SK-N-SH (cell line): ENCODE measurements at regions not wholly inside any gene's neighbourhood (a gene's known extent, or its start where the extent isn't known, plus 50 kb on each side); places are given as distances from the start of the nearest gene placed in this dataset.
"Not testable (repeated sequence)": the region's sequence is repeated elsewhere in the genome, so short reads cannot be mapped to it uniquely, and the experiment has no call there.

Experiments
- CTCF ChIA-PET: fragments of 300-600, 350-600 bp; formaldehyde crosslinking; extraction: SDS; loops from one replicate; lab custom pipeline; 2021; lab: Yijun Ruan, JAX
- POLR2A ChIA-PET: fragments of 350-600 bp; sonication (Branson Sonifier 250); formaldehyde crosslinking; extraction: SDS; loops from one replicate; lab custom pipeline; 2020; ENCODE audit warnings: antibody characterized with exemption, inconsistent platforms; lab: Yijun Ruan, JAX
- DNase-seq: peaks from one replicate; pipeline ENCODE4 v3.0.0; 2012
- H2AFZ ChIP-seq: fragments of 200-600 bp; sonication (generic); 2 replicates; pipeline ENCODE4 v1.8.1; 2016; ENCODE audit warnings: antibody characterized with exemption, mild to moderate bottlenecking, low read depth
- H3F3A ChIP-seq: fragments of 200-600 bp; sonication (generic); replicated peaks from 2 replicates; pipeline ENCODE3; 2016; ENCODE audit warnings: antibody characterized with exemption, mild to moderate bottlenecking; ENCODE audit not compliant: insufficient read depth
- H3K27ac ChIP-seq, 2 experiments: fragments of 200-500 bp in 1 of 2; fragments of 200-600 bp in 1 of 2; sonication (Bioruptor generic) in 1 of 2; sonication (generic), shearing (Covaris generic) in 1 of 2; 2 replicates each; pipeline versions ENCODE4 v1.5.1 to v1.6.1; 2014 to 2016; ENCODE audit warnings: low read depth in 2 of 2, inconsistent platforms in 1 of 2, low read length in 1 of 2, mild to moderate bottlenecking in 1 of 2, mixed read lengths in 1 of 2
- H3K27me3 ChIP-seq: fragments of 200-600 bp; sonication (generic), shearing (Covaris generic); 2 replicates; pipeline ENCODE4 v1.6.1; 2016; ENCODE audit warnings: mixed run types; ENCODE audit not compliant: insufficient read depth
- H3K36me3 ChIP-seq, 2 experiments: fragments of 200-500 bp in 1 of 2; fragments of 200-600 bp in 1 of 2; sonication (Bioruptor generic) in 1 of 2; sonication (generic) in 1 of 2; replicated peaks in 1 of 2; 2 replicates each; pipeline versions ENCODE3 to v1.5.1; 2014 to 2016; ENCODE audit warnings: low read length in 1 of 2, mild to moderate bottlenecking in 1 of 2; ENCODE audit not compliant: insufficient read depth in 2 of 2, control insufficient read depth in 1 of 2
- H3K4me1 ChIP-seq, 2 experiments: fragments of 200-500 bp in 1 of 2; fragments of 200-600 bp in 1 of 2; sonication (Bioruptor generic) in 1 of 2; sonication (generic), shearing (Covaris generic) in 1 of 2; 2 replicates each; pipeline versions ENCODE4 v1.5.1 to v1.6.1; 2014 to 2016; ENCODE audit warnings: low read depth in 1 of 2, low read length in 1 of 2, mixed run types in 1 of 2; ENCODE audit not compliant: insufficient read depth in 2 of 2, control insufficient read depth in 1 of 2
- H3K4me2 ChIP-seq: fragments of 200-600 bp; sonication (generic), shearing (Covaris generic); 2 replicates; pipeline ENCODE4 v1.6.1; 2017; ENCODE audit warnings: mixed run types
- H3K4me3 ChIP-seq, 2 experiments: fragments of 200-500 bp in 1 of 2; fragments of 200-600 bp in 1 of 2; sonication (Bioruptor generic) in 1 of 2; sonication (generic), shearing (Covaris generic) in 1 of 2; 2 replicates each; pipeline versions ENCODE4 v1.5.1 to v1.8.1; 2014 to 2016; ENCODE audit warnings: low read depth in 2 of 2, inconsistent platforms in 1 of 2, low read length in 1 of 2, mild to moderate bottlenecking in 1 of 2, mixed read lengths in 1 of 2, moderate library complexity in 1 of 2
- H3K79me2 ChIP-seq: fragments of 200-600 bp; sonication (generic); 2 replicates; pipeline ENCODE4 v1.8.1; 2017; ENCODE audit warnings: mild to moderate bottlenecking; ENCODE audit not compliant: insufficient read depth
- H3K9ac ChIP-seq: fragments of 200-600 bp; sonication (generic); 2 replicates; pipeline ENCODE4 v1.6.1; 2017; ENCODE audit warnings: mixed run types
- H3K9me2 ChIP-seq: fragments of 200-600 bp; sonication (generic); 2 replicates; pipeline ENCODE4 v1.6.1; 2017; ENCODE audit warnings: mixed run types
- H3K9me3 ChIP-seq: fragments of 200-600 bp; sonication (generic); 2 replicates; pipeline ENCODE4 v1.6.1; 2017; ENCODE audit warnings: mixed run types, mild to moderate bottlenecking, moderate library complexity
- H4K20me1 ChIP-seq: fragments of 200-600 bp; sonication (generic); 2 replicates; pipeline ENCODE4 v1.6.1; 2017; ENCODE audit warnings: mild to moderate bottlenecking, mixed run types; ENCODE audit not compliant: insufficient read depth
- CHD2 ChIP-seq: fragments of 150-350 bp; IDR thresholded peaks from 2 replicates; pipeline ENCODE4 v1.6.1; 2018; ENCODE audit warnings: low read length; ENCODE audit not compliant: partially characterized antibody
- EZH2phosphoT487 ChIP-seq: fragments of 200-600 bp; sonication (generic); IDR thresholded peaks from 2 replicates; pipeline ENCODE4 v1.6.1; 2017; ENCODE audit warnings: low read depth, mixed run types, mild to moderate bottlenecking, antibody characterized with exemption, moderate library complexity, borderline replicate concordance
- FOSL2 ChIP-seq: IDR thresholded peaks from 2 replicates; pipeline ENCODE4 v1.4.0; 2012; ENCODE audit warnings: low read depth, mild to moderate bottlenecking, moderate library complexity, borderline replicate concordance
- GABPA ChIP-seq: IDR thresholded peaks from 2 replicates; pipeline ENCODE4 v1.4.0; 2012; ENCODE audit warnings: low read depth, mild to moderate bottlenecking
- MEF2A ChIP-seq: IDR thresholded peaks from 2 replicates; pipeline ENCODE4 v1.4.0; 2012; ENCODE audit warnings: low read depth, borderline replicate concordance
- MXI1 ChIP-seq: IDR thresholded peaks from 2 replicates; pipeline ENCODE4 v1.6.1; 2012; ENCODE audit warnings: mild to moderate bottlenecking, low read depth, low read length, improper control_type of control experiment
- NFIC ChIP-seq: IDR thresholded peaks from 2 replicates; pipeline ENCODE4 v1.4.0; 2012; ENCODE audit warnings: borderline replicate concordance
- PBX3 ChIP-seq: IDR thresholded peaks from 2 replicates; pipeline ENCODE4; 2012
- POLR2AphosphoS5 ChIP-seq: IDR thresholded peaks from 2 replicates; pipeline ENCODE4 v1.6.1; 2012; ENCODE audit warnings: low read depth, low read length
- RXRA ChIP-seq: IDR thresholded peaks from 2 replicates; pipeline ENCODE4 v1.4.0; 2012; ENCODE audit warnings: low read depth, mild to moderate bottlenecking, borderline replicate concordance
- TCF12 ChIP-seq: IDR thresholded peaks from 2 replicates; pipeline ENCODE4 v1.4.0; 2012
- TEAD4 ChIP-seq: IDR thresholded peaks from 2 replicates; pipeline ENCODE4 v1.4.0; 2012; ENCODE audit warnings: mild to moderate bottlenecking, borderline replicate concordance; ENCODE audit not compliant: insufficient read depth
- USF1 ChIP-seq: IDR thresholded peaks from 2 replicates; pipeline ENCODE4 v1.4.0; 2012; ENCODE audit warnings: low read depth, borderline replicate concordance
- USF2 ChIP-seq: fragments of 150-350 bp; IDR thresholded peaks from 2 replicates; pipeline ENCODE4 v1.6.1; 2017; ENCODE audit warnings: antibody characterized with exemption, low read length, low read depth, borderline replicate concordance
- WGBS: methylation state at CpG from one replicate; pipeline ENCODE4 v1.1.6; 2017; ENCODE audit warnings: low lambda C conversion rate; 5-methylcytosine and 5-hydroxymethylcytosine counted together

- CTCF ChIA-PET, DNase-seq, H3K4me1 ChIP-seq, H3K27me3 ChIP-seq, H3K9ac ChIP-seq, H3K27ac ChIP-seq, H3K36me3 ChIP-seq, H3F3A ChIP-seq, H4K20me1 ChIP-seq, H3K9me3 ChIP-seq, H3K9me2 ChIP-seq, H3K79me2 ChIP-seq, H3K4me3 ChIP-seq, POLR2A ChIA-PET, H3K4me2 ChIP-seq, H2AFZ ChIP-seq: not testable (repeated sequence)
- 57% methylated on average over 2 of the region's 2 CpGs for WGBS
Measured at GRCh38 chr5:100685122-100685521, 149.9 kb downstream of the FAM174A start.

- H4K20me1 ChIP-seq, H3K9ac ChIP-seq, H3K9me3 ChIP-seq, H3K4me2 ChIP-seq, H2AFZ ChIP-seq, H3K27me3 ChIP-seq, H3K79me2 ChIP-seq, H3K4me1 ChIP-seq, DNase-seq, H3K27ac ChIP-seq, H3K4me3 ChIP-seq, H3F3A ChIP-seq, H3K36me3 ChIP-seq, POLR2A ChIA-PET, H3K9me2 ChIP-seq: not testable (repeated sequence)
- CTCF ChIA-PET = interaction anchor here (1.2 kb wide), 1 partner anchor 10 kb away, joined by 4 read pairs; no protein-coding TSS in a partner anchor
- 90% methylated on average over 2 of the region's 26 CpGs for WGBS
Measured at GRCh38 chr5:100688834-100689233, 153.7 kb downstream of the FAM174A start.

- Histone ChIP-seq H4K20me1 (no peaks in the 10 kb centered on the region), H3K9me3 (no peaks in the 10 kb centered on the region), H3K27me3 (no peaks in the 10 kb centered on the region), H3K79me2 (no peaks in the 10 kb centered on the region), H3K4me1 (peaks cover 0 to 4% of the 10 kb centered on the region in 2 experiments; a peak in 1 of 4 replicates), H3K9me2 (no peaks in the 10 kb centered on the region), H3K27ac (no peak overlapping the region), H3F3A (no peaks in the 10 kb centered on the region), H2AFZ (no peak overlapping the region), H3K9ac (no peak overlapping the region), H3K4me3 (no peak overlapping the region), H3K36me3 (no peaks in the 10 kb centered on the region), H3K4me2 (no peak overlapping the region)
- 17% methylated on average over 4 of the region's 4 CpGs for WGBS
- TF ChIP-seq USF1 (no peak), TEAD4 (no peak), CHD2 (no peak), TCF12 (peak; percentile 15; the same call in 1 of the 2 replicates), NFIC (peak; percentile 19; the same call in 1 of the 2 replicates), EZH2phosphoT487 (no peak), PBX3 (peak; percentile 21; the same call in 1 of the 2 replicates), RXRA (no peak), FOSL2 (0 out of 2 replicates have a peak, but pooled peaks have one; percentile 6), USF2 (no peak), GABPA (no peak), POLR2AphosphoS5 (no peak), MEF2A (no peak), MXI1 (no peak)
- no peak for DNase-seq
- CTCF ChIA-PET = interaction anchor here (0.7 to 1.2 kb wide), 2 partner anchors 11 to 77 kb away, joined by 3 to 4 read pairs; no protein-coding TSS in a partner anchor
- POLR2A ChIA-PET = no interaction called here
Measured at GRCh38 chr5:100690036-100690560, 154.9 kb downstream of the FAM174A start.
